ENCODE measurements at regions not wholly inside any gene's neighbourhood (a gene's known extent, or its start where the extent isn't known, plus 50 kb on each side); places are given as distances from the start of the nearest gene placed in this dataset.

DNA sequence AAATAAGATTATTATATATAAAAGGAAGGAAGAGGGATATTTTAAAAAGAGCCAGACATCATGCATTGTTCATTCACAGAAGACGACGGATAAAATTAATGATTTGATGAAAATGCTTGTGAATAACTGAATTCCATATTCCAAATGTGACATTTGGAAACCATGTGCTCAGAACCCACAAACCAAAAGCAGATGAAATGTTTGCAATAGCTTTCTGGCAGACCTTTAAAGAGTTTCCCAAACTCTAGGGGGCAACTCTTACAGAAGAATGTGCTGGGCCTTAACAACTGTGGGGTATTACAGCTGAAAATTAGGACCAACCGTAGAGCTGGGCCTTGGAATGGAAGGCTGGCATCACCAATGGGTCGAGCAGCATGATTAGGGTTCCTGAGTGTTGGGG lies 471.0 kb downstream of the EFNA5 start:
- CTCF ChIA-PET (ENCODE audit: unreplicated experiment): no interaction called here
- no peak for DNase-seq (ENCODE audit: low spot score)
- Histone ChIP-seq H3K4me3 (ENCODE audit: low read depth, low read length, poor library complexity, severe bottlenecking) (no peak overlapping the region), H3K4me1 (ENCODE audit: insufficient read depth, low read length, poor library complexity, severe bottlenecking) (no peaks in the 10 kb centered on the region), H3K9me3 (ENCODE audit: low read length) (no peaks in the 10 kb centered on the region), H3K9me2 (ENCODE audit: insufficient read depth, low read length) (no peaks in the 10 kb centered on the region; the same call in 1 of the 2 replicates), H3K27ac (ENCODE audit: low read depth, low read length, poor library complexity, severe bottlenecking) (no peak overlapping the region), H3K79me2 (ENCODE audit: insufficient read depth, low read depth, low read length) (no peaks in the 10 kb centered on the region), H3K36me3 (ENCODE audit: insufficient read depth, low read length) (no peaks in the 10 kb centered on the region), H4K20me1 (ENCODE audit: insufficient read depth, low read length) (no peaks in the 10 kb centered on the region), H2AFZ (ENCODE audit: low read length) (no peak overlapping the region), H3K4me2 (ENCODE audit: low read length) (no peak overlapping the region)
- intact Hi-C loops (cut with micrococcal nuclease; ENCODE audit: unreplicated experiment): no loop called here
- POLR2A ChIA-PET: interaction anchor here (0.6 to 1.5 kb wide), 6 partner anchors 10 to 452 kb away, joined by 3 read pairs; no protein-coding TSS in a partner anchor
- TF ChIP-seq EZH2phosphoT487 (IDR thresholded peaks at IDR 0.05; ENCODE audit: borderline replicate concordance, low read depth, low read length) (no peak), CTCF (conservative IDR thresholded peaks at IDR 0.05; ENCODE audit: low read length) (no peak)
- BruUV-seq (replicated peaks): no TSS peak

GRCh38 chr5:107196500-107197059 lies 474.2 kb downstream of the EFNA5 start:
- intact Hi-C loops (cut with micrococcal nuclease; ENCODE audit: unreplicated experiment): no loop called here
- Histone ChIP-seq H3K4me3 (ENCODE audit: low read depth, low read length, poor library complexity, severe bottlenecking) (no peak overlapping the region), H3K79me2 (ENCODE audit: insufficient read depth, low read depth, low read length) (no peaks in the 10 kb centered on the region), H3K9me3 (ENCODE audit: low read length) (no peaks in the 10 kb centered on the region), H3K4me2 (ENCODE audit: low read length) (no peak overlapping the region), H4K20me1 (ENCODE audit: insufficient read depth, low read length) (no peaks in the 10 kb centered on the region), H2AFZ (ENCODE audit: low read length) (peak overlapping the region; percentile 52; the same call in 1 of the 2 replicates), H3K4me1 (ENCODE audit: insufficient read depth, low read length, poor library complexity, severe bottlenecking) (no peaks in the 10 kb centered on the region), H3K36me3 (ENCODE audit: insufficient read depth, low read length) (no peaks in the 10 kb centered on the region), H3K9me2 (ENCODE audit: insufficient read depth, low read length) (no peaks in the 10 kb centered on the region; the same call in 1 of the 2 replicates), H3K27ac (ENCODE audit: low read depth, low read length, poor library complexity, severe bottlenecking) (no peak overlapping the region)
- TF ChIP-seq CTCF (conservative IDR thresholded peaks at IDR 0.05; ENCODE audit: low read length) (no peak), EZH2phosphoT487 (IDR thresholded peaks at IDR 0.05; ENCODE audit: borderline replicate concordance, low read depth, low read length) (no peak)
- BruUV-seq (replicated peaks): no TSS peak
- ChIA-PET POLR2A (interaction anchor here (1.0 to 1.7 kb wide), 4 partner anchors 9 to 425 kb away, joined by 3 to 4 read pairs (median 4); no protein-coding TSS in a partner anchor), CTCF (ENCODE audit: unreplicated experiment) (no interaction called here)
- DNase-seq (ENCODE audit: low spot score): no peak

GRCh38 chr5:107195890-107196395 lies 474.8 kb downstream of the EFNA5 start:
- Histone ChIP-seq H3K36me3 (ENCODE audit: insufficient read depth, low read length) (no peaks in the 10 kb centered on the region), H3K79me2 (ENCODE audit: insufficient read depth, low read depth, low read length) (no peaks in the 10 kb centered on the region), H4K20me1 (ENCODE audit: insufficient read depth, low read length) (no peaks in the 10 kb centered on the region), H2AFZ (ENCODE audit: low read length) (no peak overlapping the region), H3K4me2 (ENCODE audit: low read length) (no peak overlapping the region), H3K9me3 (ENCODE audit: low read length) (no peaks in the 10 kb centered on the region), H3K9me2 (ENCODE audit: insufficient read depth, low read length) (no peaks in the 10 kb centered on the region; the same call in 1 of the 2 replicates), H3K4me1 (ENCODE audit: insufficient read depth, low read length, poor library complexity, severe bottlenecking) (no peaks in the 10 kb centered on the region), H3K4me3 (ENCODE audit: low read depth, low read length, poor library complexity, severe bottlenecking) (no peak overlapping the region), H3K27ac (ENCODE audit: low read depth, low read length, poor library complexity, severe bottlenecking) (no peak overlapping the region)
- ChIA-PET POLR2A (interaction anchor here (1.0 to 1.7 kb wide), 4 partner anchors 9 to 425 kb away, joined by 3 to 4 read pairs (median 4); no protein-coding TSS in a partner anchor), CTCF (ENCODE audit: unreplicated experiment) (no interaction called here)
- BruUV-seq (replicated peaks): no TSS peak
- intact Hi-C loops (cut with micrococcal nuclease; ENCODE audit: unreplicated experiment): no loop called here
- no peak for DNase-seq (ENCODE audit: low spot score)
- TF ChIP-seq EZH2phosphoT487 (IDR thresholded peaks at IDR 0.05; ENCODE audit: borderline replicate concordance, low read depth, low read length) (no peak), CTCF (conservative IDR thresholded peaks at IDR 0.05; ENCODE audit: low read length) (no peak)
